ENCODE measurements at regions not wholly inside any gene's neighbourhood (a gene's known extent, or its start where the extent isn't known, plus 50 kb on each side); places are given as distances from the start of the nearest gene placed in this dataset.
"Not testable (repeated sequence)": the region's sequence is repeated elsewhere in the genome, so short reads cannot be mapped to it uniquely, and the experiment has no call there.

DNA sequence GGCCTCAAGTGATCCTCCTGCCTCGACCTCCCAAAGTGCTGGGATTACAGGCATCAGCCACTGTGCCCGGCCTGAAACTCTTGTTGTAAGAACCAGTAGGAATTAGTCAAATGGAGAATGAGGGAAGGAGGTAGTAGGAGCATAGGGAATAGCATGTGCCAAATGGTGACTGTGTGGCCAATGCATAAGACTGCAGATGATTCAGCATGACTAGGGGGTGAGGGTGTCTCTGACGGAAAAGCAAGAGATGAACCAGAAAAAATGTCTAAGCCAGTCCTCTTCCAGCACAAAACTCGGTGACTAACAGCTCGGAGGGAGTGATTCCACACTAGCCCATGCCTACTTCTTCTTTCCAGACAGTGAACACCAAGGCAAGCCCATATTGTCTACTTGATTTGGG is 58.2 kb upstream of the DUSP21 start:
- no peak overlapping the region for H3K9ac ChIP-seq (ENCODE audit: low read length)
- peak; percentile 17 for DNase-seq (ENCODE audit: low read depth)
- no peaks in the 10 kb centered on the region for H3K9me3 ChIP-seq (ENCODE audit: control insufficient read depth, low read length)
- peaks cover 7% of the 10 kb centered on the region for H3K4me1 ChIP-seq (ENCODE audit: control insufficient read depth, insufficient read depth, low read length)
- H3K27me3 ChIP-seq (replicated peaks; ENCODE audit: control insufficient read depth, insufficient read depth, low read length), result no peaks in the 10 kb centered on the region
- no peak overlapping the region for H3K4me3 ChIP-seq (ENCODE audit: low read length)
- no peaks in the 10 kb centered on the region for H3K36me3 ChIP-seq (ENCODE audit: control insufficient read depth, insufficient read depth, low read length, severe bottlenecking)

GRCh38 chrX:44784241-44784640 is 59.6 kb upstream of the DUSP21 start:
- H3K9ac ChIP-seq (ENCODE audit: low read length), result no peak overlapping the region
- H3K9me3 ChIP-seq (ENCODE audit: control insufficient read depth, low read length), result no peaks in the 10 kb centered on the region
- no peaks in the 10 kb centered on the region for H3K36me3 ChIP-seq (ENCODE audit: control insufficient read depth, insufficient read depth, low read length, severe bottlenecking)
- no peak overlapping the region for H3K4me3 ChIP-seq (ENCODE audit: low read length)
- no peak for DNase-seq (ENCODE audit: low read depth)
- no peaks in the 10 kb centered on the region for H3K27me3 ChIP-seq (replicated peaks; ENCODE audit: control insufficient read depth, insufficient read depth, low read length)
- H3K4me1 ChIP-seq (ENCODE audit: control insufficient read depth, insufficient read depth, low read length), result peaks cover 7% of the 10 kb centered on the region

- H3K36me3 ChIP-seq (ENCODE audit: control insufficient read depth, insufficient read depth, low read length, severe bottlenecking), result no peaks in the 10 kb centered on the region
- no peaks in the 10 kb centered on the region for H3K9me3 ChIP-seq (ENCODE audit: control insufficient read depth, low read length)
- H3K27me3 ChIP-seq (replicated peaks; ENCODE audit: control insufficient read depth, insufficient read depth, low read length), result peaks cover 3% of the 10 kb centered on the region
- H3K9ac ChIP-seq (ENCODE audit: low read length), result no peak overlapping the region
- no peak for DNase-seq (ENCODE audit: low read depth)
- H3K4me1 ChIP-seq (ENCODE audit: control insufficient read depth, insufficient read depth, low read length), result peaks cover 2% of the 10 kb centered on the region
- H3K4me3 ChIP-seq (ENCODE audit: low read length), result no peak overlapping the region
These were observed 65.6 kb upstream of the DUSP21 start for GRCh38 chrX:44778254-44778653.

- H3K36me3 ChIP-seq (ENCODE audit: control insufficient read depth, insufficient read depth, low read length, severe bottlenecking), result no peaks in the 10 kb centered on the region
- H3K9me3 ChIP-seq (ENCODE audit: control insufficient read depth, low read length), result no peaks in the 10 kb centered on the region
- peaks cover 2% of the 10 kb centered on the region for H3K4me1 ChIP-seq (ENCODE audit: control insufficient read depth, insufficient read depth, low read length)
- H3K9ac ChIP-seq (ENCODE audit: low read length), result no peak overlapping the region
- H3K27me3 ChIP-seq (replicated peaks; ENCODE audit: control insufficient read depth, insufficient read depth, low read length), result peaks cover 6% of the 10 kb centered on the region
- H3K4me3 ChIP-seq (ENCODE audit: low read length), result no peak overlapping the region
- DNase-seq (ENCODE audit: low read depth), result peak; percentile 4
These were observed 68.1 kb upstream of the DUSP21 start for GRCh38 chrX:44775726-44776125.

DNA sequence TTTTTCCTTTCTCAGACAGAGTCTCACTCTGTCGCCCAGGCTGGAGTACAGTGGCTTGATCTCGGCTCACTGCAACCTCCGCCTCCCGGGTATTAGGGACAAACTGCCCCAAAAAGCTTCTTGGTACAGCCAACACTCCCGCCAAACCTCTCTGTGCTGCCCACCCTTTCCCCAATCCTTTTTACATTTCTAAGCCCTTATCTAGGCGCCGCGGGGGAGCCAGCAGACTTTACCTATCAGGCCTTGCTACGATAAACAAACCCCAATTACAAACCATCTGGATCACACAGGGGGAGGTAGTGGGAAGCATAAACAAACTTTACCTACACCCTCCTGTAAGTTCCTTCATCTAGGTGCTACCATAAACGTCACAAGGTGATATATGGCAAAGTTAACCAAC is 69.8 kb upstream of the DUSP21 start:
- not testable (repeated sequence) for H3K36me3 ChIP-seq (ENCODE audit: control insufficient read depth, insufficient read depth, low read length, severe bottlenecking); H3K9me3 ChIP-seq (ENCODE audit: control insufficient read depth, low read length); DNase-seq (ENCODE audit: low read depth); H3K9ac ChIP-seq (ENCODE audit: low read length); H3K27me3 ChIP-seq (replicated peaks; ENCODE audit: control insufficient read depth, insufficient read depth, low read length); H3K4me1 ChIP-seq (ENCODE audit: control insufficient read depth, insufficient read depth, low read length); H3K4me3 ChIP-seq (ENCODE audit: low read length)

DNA sequence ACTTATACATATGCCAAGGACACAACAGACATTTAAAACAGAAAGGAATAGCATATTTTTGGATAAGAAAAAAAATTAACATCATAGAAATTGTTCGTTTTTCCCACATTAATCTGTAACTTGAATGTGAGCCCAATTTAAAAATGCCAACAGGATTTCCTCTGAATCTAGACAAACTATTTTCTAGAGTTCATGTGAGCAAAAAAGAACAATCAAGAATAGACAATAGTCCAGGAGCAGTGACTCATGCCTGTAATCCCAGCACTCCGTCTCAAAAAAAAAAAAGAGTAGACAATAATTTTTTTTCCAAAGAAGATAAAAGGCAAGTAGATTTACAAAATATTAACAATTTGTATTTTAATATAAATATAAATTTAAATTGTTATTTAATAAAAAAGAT is 73.7 kb upstream of the DUSP21 start:
- no peak for DNase-seq (ENCODE audit: low read depth)

GRCh38 chrX:44767308-44767707 is 76.5 kb upstream of the DUSP21 start:
- H3K27me3 ChIP-seq (replicated peaks; ENCODE audit: control insufficient read depth, insufficient read depth, low read length), result no peaks in the 10 kb centered on the region
- DNase-seq (ENCODE audit: low read depth), result no peak
- H3K4me3 ChIP-seq (ENCODE audit: low read length), result no peak overlapping the region
- no peaks in the 10 kb centered on the region for H3K9me3 ChIP-seq (ENCODE audit: control insufficient read depth, low read length)
- H3K4me1 ChIP-seq (ENCODE audit: control insufficient read depth, insufficient read depth, low read length), result peaks cover 7% of the 10 kb centered on the region
- H3K36me3 ChIP-seq (ENCODE audit: control insufficient read depth, insufficient read depth, low read length, severe bottlenecking), result no peaks in the 10 kb centered on the region
- H3K9ac ChIP-seq (ENCODE audit: low read length), result no peak overlapping the region

More for the DNA sequence above, 73.7 kb upstream of the DUSP21 start:
- Histone ChIP-seq H3K9me3 (ENCODE audit: control insufficient read depth, low read length) (no peaks in the 10 kb centered on the region), H3K36me3 (ENCODE audit: control insufficient read depth, insufficient read depth, low read length, severe bottlenecking) (no peaks in the 10 kb centered on the region), H3K4me1 (ENCODE audit: control insufficient read depth, insufficient read depth, low read length) (peaks cover 7% of the 10 kb centered on the region), H3K4me3 (ENCODE audit: low read length) (no peak overlapping the region), H3K27me3 (replicated peaks; ENCODE audit: control insufficient read depth, insufficient read depth, low read length) (peaks cover 6% of the 10 kb centered on the region), H3K9ac (ENCODE audit: low read length) (no peak overlapping the region)

DNA sequence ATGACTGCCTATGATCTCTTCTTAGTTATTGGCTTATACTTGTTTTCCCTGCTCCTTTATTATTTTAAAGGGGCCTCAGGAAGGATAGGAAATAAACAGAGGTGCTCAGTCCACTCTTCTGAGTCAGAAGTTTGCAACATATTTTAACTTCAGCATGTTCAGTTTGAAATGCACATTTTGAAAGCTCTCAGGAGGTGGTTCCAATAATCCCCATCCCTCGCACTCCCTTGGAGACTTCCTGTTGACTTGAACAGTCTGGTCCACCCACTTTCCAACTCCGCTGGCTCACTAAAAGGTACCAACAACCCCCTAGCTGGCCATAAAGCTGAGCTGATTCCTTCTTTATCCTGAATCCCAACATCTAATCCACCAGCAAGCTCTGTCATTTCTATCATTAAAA is 78.3 kb upstream of the DUSP21 start:
- H3K9me3 ChIP-seq (ENCODE audit: control insufficient read depth, low read length), result no peaks in the 10 kb centered on the region
- no peak overlapping the region for H3K9ac ChIP-seq (ENCODE audit: low read length)
- H3K4me3 ChIP-seq (ENCODE audit: low read length), result peak overlapping the region; percentile 8
- no peaks in the 10 kb centered on the region for H3K27me3 ChIP-seq (replicated peaks; ENCODE audit: control insufficient read depth, insufficient read depth, low read length)
- DNase-seq (ENCODE audit: low read depth), result peak; percentile 9
- peaks cover 7% of the 10 kb centered on the region for H3K4me1 ChIP-seq (ENCODE audit: control insufficient read depth, insufficient read depth, low read length)
- no peaks in the 10 kb centered on the region for H3K36me3 ChIP-seq (ENCODE audit: control insufficient read depth, insufficient read depth, low read length, severe bottlenecking)

- peak; percentile 25 for DNase-seq (ENCODE audit: low read depth)
- Histone ChIP-seq H3K27me3 (replicated peaks; ENCODE audit: control insufficient read depth, insufficient read depth, low read length) (peaks cover 2% of the 10 kb centered on the region), H3K4me3 (ENCODE audit: low read length) (no peak overlapping the region), H3K36me3 (ENCODE audit: control insufficient read depth, insufficient read depth, low read length, severe bottlenecking) (no peaks in the 10 kb centered on the region), H3K9me3 (ENCODE audit: control insufficient read depth, low read length) (no peaks in the 10 kb centered on the region), H3K4me1 (ENCODE audit: control insufficient read depth, insufficient read depth, low read length) (no peaks in the 10 kb centered on the region), H3K9ac (ENCODE audit: low read length) (no peak overlapping the region)
These were observed 95.9 kb upstream of the DUSP21 start for GRCh38 chrX:44747969-44748368.

- H3K9me3 ChIP-seq (ENCODE audit: control insufficient read depth, low read length), result no peaks in the 10 kb centered on the region
- H3K9ac ChIP-seq (ENCODE audit: low read length), result no peak overlapping the region
- H3K27me3 ChIP-seq (replicated peaks; ENCODE audit: control insufficient read depth, insufficient read depth, low read length), result peaks cover 9% of the 10 kb centered on the region
- H3K4me1 ChIP-seq (ENCODE audit: control insufficient read depth, insufficient read depth, low read length), result no peaks in the 10 kb centered on the region
- no peaks in the 10 kb centered on the region for H3K36me3 ChIP-seq (ENCODE audit: control insufficient read depth, insufficient read depth, low read length, severe bottlenecking)
- no peak overlapping the region for H3K4me3 ChIP-seq (ENCODE audit: low read length)
- DNase-seq (ENCODE audit: low read depth), result no peak
These were observed 96.5 kb upstream of the DUSP21 start for GRCh38 chrX:44747317-44747716.

GRCh38 chrX:44744799-44745198 is 99.0 kb upstream of the DUSP21 start:
- Histone ChIP-seq H3K9me3 (ENCODE audit: control insufficient read depth, low read length) (no peaks in the 10 kb centered on the region), H3K4me1 (ENCODE audit: control insufficient read depth, insufficient read depth, low read length) (no peaks in the 10 kb centered on the region), H3K27me3 (replicated peaks; ENCODE audit: control insufficient read depth, insufficient read depth, low read length) (peaks cover 15% of the 10 kb centered on the region), H3K4me3 (ENCODE audit: low read length) (no peak overlapping the region), H3K36me3 (ENCODE audit: control insufficient read depth, insufficient read depth, low read length, severe bottlenecking) (no peaks in the 10 kb centered on the region), H3K9ac (ENCODE audit: low read length) (no peak overlapping the region)
- no peak for DNase-seq (ENCODE audit: low read depth)

- Histone ChIP-seq H3K9ac (ENCODE audit: low read length) (no peak overlapping the region), H3K27me3 (replicated peaks; ENCODE audit: control insufficient read depth, insufficient read depth, low read length) (peaks cover 15% of the 10 kb centered on the region), H3K4me1 (ENCODE audit: control insufficient read depth, insufficient read depth, low read length) (no peaks in the 10 kb centered on the region), H3K36me3 (ENCODE audit: control insufficient read depth, insufficient read depth, low read length, severe bottlenecking) (no peaks in the 10 kb centered on the region), H3K9me3 (ENCODE audit: control insufficient read depth, low read length) (no peaks in the 10 kb centered on the region), H3K4me3 (ENCODE audit: low read length) (no peak overlapping the region)
- no peak for DNase-seq (ENCODE audit: low read depth)
These were observed 101.2 kb upstream of the DUSP21 start for GRCh38 chrX:44742480-44743155.

Measured in adipocyte (in vitro differentiated cells).